WTC11 (cell line): ENCODE measurements at regions not wholly inside any gene's neighbourhood (a gene's known extent, or its start where the extent isn't known, plus 50 kb on each side); places are given as distances from the start of the nearest gene placed in this dataset.

Experiments used
- ATAC-seq: fragments of 200-7000 bp; cut with Tn5 transposase; 2 replicates; pipeline ENCODE4 v1.10.0; 2021; ENCODE audit warnings: mild to moderate bottlenecking, moderate library complexity
- CTCF ChIA-PET: fragments of 300-600 bp; sonication (Branson Sonifier 250); formaldehyde crosslinking; loops from one replicate; lab custom pipeline; 2021; ENCODE audit warnings: antibody characterized with exemption; lab: Charles Lee
- POLR2A ChIA-PET: fragments of 350-600 bp; sonication (Branson Sonifier 250); formaldehyde crosslinking; loops from one replicate; lab custom pipeline; 2021; ENCODE audit warnings: antibody characterized with exemption; lab: Charles Lee
- DNase-seq: peaks from one replicate; pipeline ENCODE4 v3.0.0; 2021; ENCODE audit warnings: low spot score
- H3K27ac Mint-ChIP-seq: 2 replicates; pipeline ENCODE4 v1.8.0; 2021; ENCODE audit warnings: mixed read lengths
- H3K27me3 Mint-ChIP-seq: 2 replicates; pipeline ENCODE4 v1.8.0; 2021; ENCODE audit warnings: low read depth, mild to moderate bottlenecking, moderate library complexity, mixed read lengths
- H3K36me3 Mint-ChIP-seq: 2 replicates; pipeline ENCODE4 v1.8.0; 2021; ENCODE audit warnings: mixed read lengths
- H3K4me1 Mint-ChIP-seq: 2 replicates; pipeline ENCODE4 v1.8.0; 2022; ENCODE audit warnings: mixed read lengths
- H3K4me3 Mint-ChIP-seq: 2 replicates; pipeline ENCODE4 v1.8.0; 2021; ENCODE audit warnings: mild to moderate bottlenecking, moderate library complexity, mixed read lengths
- H3K9me3 Mint-ChIP-seq: 2 replicates; pipeline ENCODE4 v1.8.0; 2021; ENCODE audit warnings: mixed read lengths
- AFF4 ChIP-seq: sonication (generic); formaldehyde crosslinking; IDR thresholded peaks from 2 replicates; pipeline ENCODE4 v1.8.1; 2023; ENCODE audit warnings: mild to moderate bottlenecking, missing genetic modification reagents, borderline replicate concordance
- AR ChIP-seq: fragments of 250-450 bp; sonication (Bioruptor Pico); IDR thresholded peaks from 2 replicates; pipeline ENCODE4 v1.9.0; 2021; ENCODE audit warnings: mild to moderate bottlenecking
- ATF1 ChIP-seq: sonication (generic); formaldehyde crosslinking; IDR thresholded peaks from 2 replicates; pipeline ENCODE4 v1.8.1; 2023; ENCODE audit warnings: mild to moderate bottlenecking, moderate library complexity, missing genetic modification reagents
- ATF3 ChIP-seq: sonication (generic); formaldehyde crosslinking; conservative IDR thresholded peaks from 2 replicates; pipeline ENCODE4 v1.8.1; 2022; ENCODE audit warnings: mild to moderate bottlenecking, missing genetic modification reagents
- CREB1 ChIP-seq: sonication (generic); formaldehyde crosslinking; IDR thresholded peaks from 2 replicates; pipeline ENCODE4 v1.8.0; 2023; ENCODE audit warnings: mild to moderate bottlenecking, missing genetic modification reagents
- ESRRA ChIP-seq: sonication (generic); formaldehyde crosslinking; IDR thresholded peaks from 2 replicates; pipeline ENCODE4 v1.8.1; 2022; ENCODE audit warnings: mild to moderate bottlenecking, missing genetic modification reagents, borderline replicate concordance
- FOXP1 ChIP-seq: sonication (generic); formaldehyde crosslinking; IDR thresholded peaks from 2 replicates; pipeline ENCODE4 v1.8.0; 2022; ENCODE audit warnings: missing genetic modification reagents, mild to moderate bottlenecking, moderate library complexity, borderline replicate concordance
- GRHL2 ChIP-seq: fragments of 250-450 bp; sonication (Bioruptor Pico); IDR thresholded peaks from 2 replicates; pipeline ENCODE4 v1.8.0; 2022; ENCODE audit warnings: mild to moderate bottlenecking, moderate library complexity; ENCODE audit not compliant: insufficient replicate concordance, severe bottlenecking
- IRF2 ChIP-seq: sonication (generic); formaldehyde crosslinking; IDR thresholded peaks from 2 replicates; pipeline ENCODE4 v1.8.0; 2022; ENCODE audit warnings: low read depth, missing genetic modification reagents, borderline replicate concordance
- MAX ChIP-seq: sonication (generic); formaldehyde crosslinking; IDR thresholded peaks from 2 replicates; pipeline ENCODE4 v1.8.0; 2022; ENCODE audit warnings: mild to moderate bottlenecking, missing genetic modification reagents
- MYBL2 ChIP-seq: sonication (generic); formaldehyde crosslinking; IDR thresholded peaks from 2 replicates; pipeline ENCODE4 v1.8.1; 2023; ENCODE audit warnings: mild to moderate bottlenecking, moderate library complexity, missing genetic modification reagents
- NFATC4 ChIP-seq: fragments of 250-450 bp; sonication (Bioruptor Pico); IDR thresholded peaks from 2 replicates; pipeline ENCODE4 v1.9.0; 2021; ENCODE audit warnings: mild to moderate bottlenecking
- OVOL2 ChIP-seq: fragments of 250-450 bp; sonication (Bioruptor Pico); IDR thresholded peaks from 2 replicates; pipeline ENCODE4 v1.9.0; 2021; ENCODE audit warnings: mild to moderate bottlenecking, borderline replicate concordance
- RORB ChIP-seq: fragments of 250-450 bp; sonication (Bioruptor Pico); IDR thresholded peaks from 2 replicates; pipeline ENCODE4 v1.9.0; 2021; ENCODE audit warnings: mild to moderate bottlenecking
- SP1 ChIP-seq: sonication (generic); formaldehyde crosslinking; conservative IDR thresholded peaks from 2 replicates; pipeline ENCODE4 v1.8.1; 2022; ENCODE audit warnings: missing genetic modification reagents
- TCF7 ChIP-seq: sonication (generic); formaldehyde crosslinking; IDR thresholded peaks from 2 replicates; pipeline ENCODE4 v1.8.0; 2022; ENCODE audit warnings: mild to moderate bottlenecking, low read depth, missing genetic modification reagents, moderate library complexity
- ZNF138 ChIP-seq: sonication (generic); formaldehyde crosslinking; conservative IDR thresholded peaks from 2 replicates; pipeline ENCODE4 v1.8.1; 2022; ENCODE audit warnings: mild to moderate bottlenecking, moderate library complexity, missing genetic modification reagents
- ZNF416 ChIP-seq: fragments of 250-450 bp; sonication (Bioruptor Pico); IDR thresholded peaks from 2 replicates; pipeline ENCODE4 v1.9.0; 2021; ENCODE audit warnings: mild to moderate bottlenecking, inconsistent platforms
- ZNF423 ChIP-seq: fragments of 250-450 bp; sonication (Bioruptor Pico); IDR thresholded peaks from 2 replicates; pipeline ENCODE4 v2.1.2; 2022; ENCODE audit warnings: mild to moderate bottlenecking, moderate library complexity
- ZNF512 ChIP-seq: sonication (generic); formaldehyde crosslinking; IDR thresholded peaks from 2 replicates; pipeline ENCODE4 v1.8.1; 2022; ENCODE audit warnings: missing genetic modification reagents, borderline replicate concordance

- POLR2A ChIA-PET: no interaction called here
- H3K9me3 Mint-ChIP-seq: peaks cover 10% of the 10 kb centered on the region
- ATAC-seq (no peak), DNase-seq (no peak)
- 0 out of 2 replicates have a peak overlapping the region, but pooled peaks have one; percentile 40 for H3K27ac Mint-ChIP-seq
- no peak overlapping the region for H3K4me3 Mint-ChIP-seq
- CTCF ChIA-PET: interaction anchor here (1.5 kb wide), 1 partner anchor 15 kb away, joined by 8 read pairs; no protein-coding TSS in a partner anchor
- TF ChIP-seq ATF1 (CRISPR knock-in tag): no peak
- no peak for TF ChIP-seq OVOL2 (CRISPR knock-in tag)
- no peak for TF ChIP-seq ZNF512 (CRISPR knock-in tag)
- TF ChIP-seq AFF4 (CRISPR knock-in tag): no peak
- TF ChIP-seq SP1 (CRISPR knock-in tag): no peak
- TF ChIP-seq ATF3 (CRISPR knock-in tag): no peak
- no peak for TF ChIP-seq MYBL2 (CRISPR knock-in tag)
- no peak for TF ChIP-seq FOXP1 (CRISPR knock-in tag)
- TF ChIP-seq RORB (CRISPR knock-in tag): no peak
- TF ChIP-seq MAX (CRISPR knock-in tag): no peak
- no peak for TF ChIP-seq AR
- TF ChIP-seq ESRRA (CRISPR knock-in tag): no peak
- TF ChIP-seq NFATC4 (CRISPR knock-in tag): no peak
- no peak for TF ChIP-seq TCF7 (CRISPR knock-in tag)
- H3K36me3 Mint-ChIP-seq: no peaks in the 10 kb centered on the region
- H3K4me1 Mint-ChIP-seq: peaks cover 7% of the 10 kb centered on the region
- no peaks in the 10 kb centered on the region for H3K27me3 Mint-ChIP-seq
Observed at GRCh38 chr5:154535535-154535934, 57.5 kb upstream of the HAND1 start.

GRCh38 chr5:154534457-154535050, 56.5 kb upstream of the HAND1 start:
- no peak overlapping the region for H3K27ac Mint-ChIP-seq
- peaks cover 10% of the 10 kb centered on the region for H3K9me3 Mint-ChIP-seq
- ATAC-seq (no peak), DNase-seq (no peak)
- H3K36me3 Mint-ChIP-seq: no peaks in the 10 kb centered on the region
- H3K27me3 Mint-ChIP-seq: no peaks in the 10 kb centered on the region
- ChIA-PET CTCF (interaction anchor here (1.5 kb wide), 1 partner anchor 14 kb away, joined by 8 read pairs; no protein-coding TSS in a partner anchor), POLR2A (no interaction called here)
- H3K4me1 Mint-ChIP-seq: peaks cover 7% of the 10 kb centered on the region
- no peak overlapping the region for H3K4me3 Mint-ChIP-seq
- TF ChIP-seq MYBL2 (CRISPR knock-in tag) (no peak), GRHL2 (no peak), ZNF138 (no peak), AFF4 (CRISPR knock-in tag) (no peak), IRF2 (no peak), ZNF416 (CRISPR knock-in tag) (no peak), ZNF423 (CRISPR knock-in tag) (no peak), NFATC4 (CRISPR knock-in tag) (no peak), CREB1 (CRISPR knock-in tag) (no peak)
